Thoracic aorta (tissue), 2 donors: ENCODE measurements at regions not wholly inside any gene's neighbourhood (a gene's known extent, or its start where the extent isn't known, plus 50 kb on each side); places are given as distances from the start of the nearest gene placed in this dataset.

Source experiments
- ATAC-seq: fragments of 150-250 bp; one replicate; pipeline ENCODE4 v1.8.0; 2017; ENCODE audit warnings: low read depth; ENCODE audit not compliant: insufficient number of reproducible peaks, low FRiP score
- DNase-seq: peaks from one replicate; pipeline ENCODE4 v3.0.0-alpha.2; 2020; ENCODE audit warnings: low spot score
- H3K27ac ChIP-seq, 2 donors: fragments of 200-600 bp; sonication (generic); 1 replicate in 1 of 2; 2 replicates in 1 of 2; pipeline ENCODE4 v1.5.1; 2016; ENCODE audit warnings: mild to moderate bottlenecking in 2 of 2, moderate library complexity in 2 of 2
- H3K27me3 ChIP-seq: fragments of 200-600 bp; sonication (generic); replicated peaks from 2 replicates; pipeline ENCODE4 v1.6.0; 2016; ENCODE audit warnings: mild to moderate bottlenecking; ENCODE audit not compliant: insufficient read depth
- H3K36me3 ChIP-seq: fragments of 200-600 bp; sonication (generic); one replicate; pipeline ENCODE4 v1.5.1; 2016
- H3K4me1 ChIP-seq, 2 donors: fragments of 200-600 bp; sonication (generic); 1 replicate in 1 of 2; 2 replicates in 1 of 2; pipeline versions ENCODE4 v1.5.1 to v1.6.0; 2016; ENCODE audit warnings: low read depth in 2 of 2, mild to moderate bottlenecking in 1 of 2; ENCODE audit not compliant: control insufficient read depth in 1 of 2
- H3K4me3 ChIP-seq: fragments of 200-600 bp; sonication (generic); 2 replicates; pipeline ENCODE4 v1.5.1; 2016; ENCODE audit warnings: mild to moderate bottlenecking
- H3K9me3 ChIP-seq: fragments of 200-600 bp; sonication (generic); 2 replicates; pipeline ENCODE4 v1.5.1; 2016
- TF ChIP-seq, protein P1 (sequence below): fragments of 200-600 bp; sonication (generic); IDR thresholded peaks from one replicate; pipeline ENCODE4 v1.5.1; 2019; ENCODE audit warnings: antibody characterized with exemption

DNA sequence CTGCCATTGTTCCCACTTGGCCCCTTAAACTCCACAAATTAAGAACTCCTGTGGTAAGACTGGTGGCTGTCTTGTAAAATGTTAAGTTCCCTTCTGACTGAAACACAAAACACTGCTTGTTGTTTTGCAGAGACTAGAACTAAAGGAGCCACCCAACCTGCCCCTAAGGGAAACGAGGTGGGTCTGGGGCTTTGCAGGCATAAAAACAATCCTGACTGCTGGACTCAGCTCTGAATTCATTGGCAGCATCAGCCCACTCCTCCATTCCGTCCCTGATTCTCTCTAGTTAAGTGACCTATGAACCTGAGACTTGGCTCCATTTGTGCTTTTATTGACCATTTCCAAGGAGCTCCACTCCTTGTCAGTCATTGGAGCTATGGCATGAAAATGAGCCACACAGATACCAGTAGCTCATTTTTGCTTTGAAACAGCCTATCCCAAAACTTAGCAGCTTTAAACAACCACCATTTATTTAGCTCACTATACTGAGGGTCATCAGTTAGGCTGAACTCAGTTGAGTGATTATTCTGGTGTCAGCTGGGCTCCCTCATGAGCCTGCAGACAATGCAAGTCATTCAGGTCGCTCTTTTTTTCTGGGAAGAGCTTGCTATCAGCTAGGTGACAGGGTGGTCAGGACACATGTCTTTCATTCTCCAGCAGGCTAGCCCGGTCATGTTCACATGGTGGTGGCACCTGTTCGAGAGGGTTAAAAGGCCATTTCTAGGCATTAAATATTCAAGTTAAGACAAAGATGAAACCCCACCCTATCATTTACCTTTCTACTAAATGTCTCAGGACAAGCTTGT is 175.1 kb upstream of the CTNNB1 start:
- no peaks in the 10 kb centered on the region for H3K9me3 ChIP-seq
- DNase-seq: no peak
- H3K27ac ChIP-seq: no peak overlapping the region
- H3K27me3 ChIP-seq: no peaks in the 10 kb centered on the region
- no peaks in the 10 kb centered on the region for H3K36me3 ChIP-seq
- no peak for ATAC-seq
- TF ChIP-seq, protein P1, sequence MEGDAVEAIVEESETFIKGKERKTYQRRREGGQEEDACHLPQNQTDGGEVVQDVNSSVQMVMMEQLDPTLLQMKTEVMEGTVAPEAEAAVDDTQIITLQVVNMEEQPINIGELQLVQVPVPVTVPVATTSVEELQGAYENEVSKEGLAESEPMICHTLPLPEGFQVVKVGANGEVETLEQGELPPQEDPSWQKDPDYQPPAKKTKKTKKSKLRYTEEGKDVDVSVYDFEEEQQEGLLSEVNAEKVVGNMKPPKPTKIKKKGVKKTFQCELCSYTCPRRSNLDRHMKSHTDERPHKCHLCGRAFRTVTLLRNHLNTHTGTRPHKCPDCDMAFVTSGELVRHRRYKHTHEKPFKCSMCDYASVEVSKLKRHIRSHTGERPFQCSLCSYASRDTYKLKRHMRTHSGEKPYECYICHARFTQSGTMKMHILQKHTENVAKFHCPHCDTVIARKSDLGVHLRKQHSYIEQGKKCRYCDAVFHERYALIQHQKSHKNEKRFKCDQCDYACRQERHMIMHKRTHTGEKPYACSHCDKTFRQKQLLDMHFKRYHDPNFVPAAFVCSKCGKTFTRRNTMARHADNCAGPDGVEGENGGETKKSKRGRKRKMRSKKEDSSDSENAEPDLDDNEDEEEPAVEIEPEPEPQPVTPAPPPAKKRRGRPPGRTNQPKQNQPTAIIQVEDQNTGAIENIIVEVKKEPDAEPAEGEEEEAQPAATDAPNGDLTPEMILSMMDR: no peak
- H3K4me1 ChIP-seq: no peaks in the 10 kb centered on the region
- no peak overlapping the region for H3K4me3 ChIP-seq

DNA sequence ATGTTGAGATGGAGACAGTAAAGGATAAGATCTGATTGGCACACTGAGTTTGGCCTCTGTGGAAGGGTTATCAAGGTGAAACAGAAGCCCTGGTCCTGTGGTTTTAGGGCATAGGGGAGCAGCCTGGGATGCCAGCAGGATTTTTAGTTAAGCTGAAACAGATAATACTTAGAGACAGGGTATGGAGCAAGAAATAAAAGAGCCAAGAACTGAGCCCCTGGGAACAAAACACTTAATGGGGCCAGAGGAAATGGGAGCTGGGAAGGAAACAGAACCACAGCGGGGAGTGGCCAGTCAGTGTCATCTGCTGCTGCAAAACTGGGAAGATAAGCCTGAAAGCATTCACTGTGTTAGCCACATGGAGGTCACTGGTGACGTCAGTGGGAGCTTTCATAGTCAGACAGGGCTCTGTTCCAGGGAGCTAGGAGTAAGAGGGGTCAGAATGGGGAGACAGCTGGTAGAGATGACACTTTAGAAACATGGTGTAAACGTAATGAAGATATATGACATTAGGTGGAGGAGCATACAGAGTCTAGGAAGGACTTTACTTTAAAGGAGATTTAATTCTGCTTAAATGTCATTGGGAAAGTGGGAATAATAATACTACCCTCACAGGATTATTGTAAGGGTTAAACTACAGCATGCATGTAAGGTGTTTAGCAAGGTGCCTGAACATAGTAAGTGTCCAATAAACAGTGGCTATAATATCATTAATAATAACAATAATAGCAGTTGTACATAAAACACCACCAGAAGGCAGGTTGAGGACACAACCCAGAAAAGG is 172.7 kb upstream of the CTNNB1 start:
- H3K27ac ChIP-seq: no peak overlapping the region
- H3K36me3 ChIP-seq: no peaks in the 10 kb centered on the region
- no peaks in the 10 kb centered on the region for H3K4me1 ChIP-seq
- no peaks in the 10 kb centered on the region for H3K27me3 ChIP-seq
- TF ChIP-seq, protein P1: no peak
- no peak for ATAC-seq
- H3K9me3 ChIP-seq: no peaks in the 10 kb centered on the region
- DNase-seq: peak; percentile 11
- no peak overlapping the region for H3K4me3 ChIP-seq

DNA sequence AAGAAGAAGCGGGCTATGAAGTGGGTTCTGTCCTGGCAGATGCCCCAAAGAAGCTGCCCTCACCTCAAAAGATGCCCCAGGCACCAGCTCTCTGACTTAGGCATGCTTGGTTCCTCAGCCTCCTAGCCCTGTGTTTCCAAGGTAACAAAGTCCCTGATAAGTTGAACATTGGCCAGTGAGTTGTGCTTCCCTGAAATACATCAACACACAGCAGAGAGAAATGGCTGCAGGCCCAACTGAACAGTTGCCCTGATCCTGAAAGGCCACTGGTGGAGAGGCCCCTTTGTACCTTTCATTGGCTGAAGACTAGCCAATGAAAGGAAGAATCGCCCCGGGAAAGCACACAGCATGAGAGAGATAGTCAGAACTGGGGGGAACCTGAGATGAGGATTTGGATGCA is 169.9 kb upstream of the CTNNB1 start:
- no peak overlapping the region for H3K27ac ChIP-seq
- ATAC-seq: no peak
- H3K9me3 ChIP-seq: no peaks in the 10 kb centered on the region
- no peaks in the 10 kb centered on the region for H3K36me3 ChIP-seq
- DNase-seq: no peak
- no peak overlapping the region for H3K4me3 ChIP-seq
- TF ChIP-seq, protein P1: no peak
- H3K27me3 ChIP-seq: no peaks in the 10 kb centered on the region
- H3K4me1 ChIP-seq: no peaks in the 10 kb centered on the region

GRCh38 chr3:41030220-41030619 is 169.1 kb upstream of the CTNNB1 start:
- no peaks in the 10 kb centered on the region for H3K9me3 ChIP-seq
- DNase-seq (no peak), ATAC-seq (no peak)
- H3K27ac ChIP-seq: no peak overlapping the region
- no peaks in the 10 kb centered on the region for H3K36me3 ChIP-seq
- TF ChIP-seq, protein P1: no peak
- H3K4me1 ChIP-seq: no peaks in the 10 kb centered on the region
- H3K27me3 ChIP-seq: no peaks in the 10 kb centered on the region
- H3K4me3 ChIP-seq: no peak overlapping the region

DNA sequence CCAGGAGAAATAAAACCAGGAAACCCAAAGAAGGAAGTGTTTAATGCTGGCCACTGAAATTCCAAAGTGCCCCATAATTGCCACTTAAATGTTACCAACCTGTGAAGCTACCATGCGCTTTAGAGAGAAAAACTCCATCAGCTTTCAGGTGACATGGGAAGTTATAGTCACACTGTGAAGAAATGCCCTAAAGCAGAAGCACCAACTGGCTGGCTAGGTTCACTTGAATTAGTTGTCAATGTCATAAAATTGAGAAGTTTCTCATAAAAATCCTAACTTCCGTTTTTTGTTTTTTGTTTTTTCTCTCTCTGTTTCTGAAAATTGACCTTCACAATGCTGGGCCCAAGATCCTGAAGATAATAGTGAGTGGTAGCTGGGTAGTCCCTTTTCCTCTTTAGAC is 167.9 kb upstream of the CTNNB1 start:
- no peak overlapping the region for H3K4me3 ChIP-seq
- TF ChIP-seq, protein P1: no peak
- H3K9me3 ChIP-seq: no peaks in the 10 kb centered on the region
- DNase-seq (no peak), ATAC-seq (no peak)
- no peaks in the 10 kb centered on the region for H3K36me3 ChIP-seq
- H3K4me1 ChIP-seq: no peaks in the 10 kb centered on the region
- H3K27ac ChIP-seq: no peak overlapping the region
- H3K27me3 ChIP-seq: no peaks in the 10 kb centered on the region
